ENCODE measurements at regions not wholly inside any gene's neighbourhood (a gene's known extent, or its start where the extent isn't known, plus 50 kb on each side); places are given as distances from the start of the nearest gene placed in this dataset.

GRCh38 chr17:36728030-36728991 is 126.9 kb downstream of the MRM1 start:
- no peak for DNase-seq (ENCODE audit: low read depth in 3 of 3, low spot score in 1 of 3)

- DNase-seq (ENCODE audit: low read depth in 3 of 3, low spot score in 1 of 3), result no peak
Observed at GRCh38 chr17:36730095-36730808, 128.9 kb downstream of the MRM1 start.

GRCh38 chr17:36730857-36731490 is 129.6 kb downstream of the MRM1 start:
- no peak for DNase-seq (ENCODE audit: low read depth in 3 of 3, low spot score in 1 of 3)

GRCh38 chr17:36731811-36732210 is 130.4 kb downstream of the MRM1 start:
- DNase-seq (ENCODE audit: low read depth in 3 of 3, low spot score in 1 of 3), result no peak

- no peak for DNase-seq (ENCODE audit: low read depth in 3 of 3, low spot score in 1 of 3)
Observed at GRCh38 chr17:36732351-36732750, 131.0 kb downstream of the MRM1 start.

- no peak for DNase-seq (ENCODE audit: low read depth in 3 of 3, low spot score in 1 of 3)
Observed at GRCh38 chr17:36736201-36737156, 135.1 kb downstream of the MRM1 start.

- no peak for DNase-seq (ENCODE audit: low read depth in 3 of 3, low spot score in 1 of 3)
Observed at GRCh38 chr17:36739208-36739607, 137.8 kb downstream of the MRM1 start.

- DNase-seq (ENCODE audit: low read depth in 3 of 3, low spot score in 1 of 3), result no peak
Observed at GRCh38 chr17:36740157-36740556, 138.8 kb downstream of the MRM1 start.

GRCh38 chr17:36741019-36741902 is 139.9 kb downstream of the MRM1 start:
- DNase-seq (ENCODE audit: low read depth in 3 of 3, low spot score in 1 of 3), result no peak

GRCh38 chr17:36742267-36743000 is 141.1 kb downstream of the MRM1 start:
- DNase-seq (ENCODE audit: low read depth in 3 of 3, low spot score in 1 of 3), result no peak

GRCh38 chr17:36743130-36743529 is 141.7 kb downstream of the MRM1 start:
- no peak for DNase-seq (ENCODE audit: low read depth in 3 of 3, low spot score in 1 of 3)

- DNase-seq (ENCODE audit: low read depth in 3 of 3, low spot score in 1 of 3), result no peak
Observed at GRCh38 chr17:36746381-36747053, 145.1 kb downstream of the MRM1 start.

- no peak for DNase-seq (ENCODE audit: low read depth in 3 of 3, low spot score in 1 of 3)
Observed at GRCh38 chr17:36747861-36748260, 146.5 kb downstream of the MRM1 start.

- DNase-seq (ENCODE audit: low read depth in 3 of 3, low spot score in 1 of 3), result no peak
Observed at GRCh38 chr17:36748272-36748671, 146.9 kb downstream of the MRM1 start.

- no peak for DNase-seq (ENCODE audit: low read depth in 3 of 3, low spot score in 1 of 3)
Observed at GRCh38 chr17:36749493-36749892, 148.1 kb downstream of the MRM1 start.

GRCh38 chr17:36750316-36750885 is 149.0 kb downstream of the MRM1 start:
- DNase-seq (ENCODE audit: low read depth in 3 of 3, low spot score in 1 of 3), result no peak

- DNase-seq (ENCODE audit: low read depth in 3 of 3, low spot score in 1 of 3), result no peak
Observed at GRCh38 chr17:36752096-36752888, 150.9 kb downstream of the MRM1 start.

All from stimulated activated CD4-positive, alpha-beta T cell treated with anti-CD3 and anti-CD28 coated beads, TNF-alpha, amount 100 ng/mL, for 1 hour (primary cell).